SK-N-MC (cell line): ENCODE measurements at regions not wholly inside any gene's neighbourhood (a gene's known extent, or its start where the extent isn't known, plus 50 kb on each side); places are given as distances from the start of the nearest gene placed in this dataset.
A peak's percentile ranks its signal among the peaks of the same experiment; 100 is the strongest.

Experiments used
- DNase-seq: peaks from one replicate; pipeline ENCODE4 v3.0.0-alpha.2; 2011; ENCODE audit warnings: low read depth, low spot score
- H3K27ac ChIP-seq: fragments of 200-600 bp; sonication (generic); 2 replicates; pipeline ENCODE4 v1.5.1; 2016; ENCODE audit warnings: mixed run types
- H3K36me3 ChIP-seq: fragments of 200-600 bp; sonication (generic); 2 replicates; pipeline ENCODE4 v1.6.1; 2017; ENCODE audit warnings: antibody characterized with exemption, low read length, mixed read lengths; ENCODE audit not compliant: insufficient read depth
- H3K4me3 ChIP-seq: fragments of 200-600 bp; sonication (generic); 2 replicates; pipeline ENCODE4 v1.5.1; 2016
- H3K9ac ChIP-seq: fragments of 200-600 bp; sonication (generic); 2 replicates; pipeline ENCODE4 v1.8.0; 2017; ENCODE audit warnings: mixed run types, mixed read lengths; ENCODE audit not compliant: insufficient read length
- H3K9me3 ChIP-seq: fragments of 200-600 bp; sonication (generic); 2 replicates; pipeline ENCODE4 v1.6.1; 2017; ENCODE audit warnings: low read depth, mild to moderate bottlenecking, antibody characterized with exemption, low read length, moderate library complexity, mixed read lengths
- EZH2 ChIP-seq: fragments of 200-600 bp; sonication (generic); IDR thresholded peaks from one replicate; pipeline ENCODE4 v1.6.1; 2017; ENCODE audit warnings: antibody characterized with exemption
- FOXP2 ChIP-seq: optimal IDR thresholded peaks from 2 replicates; pipeline ENCODE3; 2011; ENCODE audit warnings: mild to moderate bottlenecking, moderate library complexity; ENCODE audit not compliant: insufficient read depth; ENCODE audit errors: extremely low read length, control extremely low read depth
- POLR2AphosphoS5 ChIP-seq: IDR thresholded peaks from 2 replicates; pipeline ENCODE4 v1.6.1; 2012; ENCODE audit warnings: mild to moderate bottlenecking, low read depth, low read length, borderline replicate concordance

GRCh38 chr7:115883629-115884028 lies 146.9 kb downstream of the TFEC start:
- H3K9ac ChIP-seq = no peak overlapping the region
- H3K4me3 ChIP-seq = no peak overlapping the region
- TF ChIP-seq POLR2AphosphoS5 (no peak), FOXP2 (no peak), EZH2 (no peak)
- no peak for DNase-seq
- no peak overlapping the region for H3K27ac ChIP-seq
- no peaks in the 10 kb centered on the region for H3K36me3 ChIP-seq
- H3K9me3 ChIP-seq = no peaks in the 10 kb centered on the region

GRCh38 chr7:115881476-115881875 lies 149.1 kb downstream of the TFEC start:
- TF ChIP-seq FOXP2 (no peak), POLR2AphosphoS5 (no peak)
- Histone ChIP-seq H3K4me3 (no peak overlapping the region), H3K27ac (no peak overlapping the region), H3K9ac (no peak overlapping the region), H3K36me3 (no peaks in the 10 kb centered on the region), H3K9me3 (no peaks in the 10 kb centered on the region)
- no peak for DNase-seq

GRCh38 chr7:115879171-115879570 lies 151.4 kb downstream of the TFEC start:
- Histone ChIP-seq H3K9me3 (no peaks in the 10 kb centered on the region), H3K27ac (no peak overlapping the region), H3K9ac (no peak overlapping the region), H3K4me3 (no peak overlapping the region), H3K36me3 (no peaks in the 10 kb centered on the region)
- DNase-seq = no peak
- TF ChIP-seq POLR2AphosphoS5 (no peak), FOXP2 (no peak), EZH2 (no peak)

- no peak for DNase-seq
- no peaks in the 10 kb centered on the region for H3K9me3 ChIP-seq
These were observed 160.8 kb downstream of the TFEC start for GRCh38 chr7:115869801-115870200.

GRCh38 chr7:115869190-115869589 lies 161.4 kb downstream of the TFEC start:
- Histone ChIP-seq H3K36me3 (no peaks in the 10 kb centered on the region), H3K4me3 (no peak overlapping the region), H3K27ac (peak overlapping the region; percentile 57; the same call in 1 of the 2 replicates), H3K9me3 (no peaks in the 10 kb centered on the region), H3K9ac (no peak overlapping the region)
- DNase-seq = no peak
- TF ChIP-seq POLR2AphosphoS5 (no peak), EZH2 (no peak), FOXP2 (no peak)

More at GRCh38 chr7:115869801-115870200, 160.8 kb downstream of the TFEC start:
- H3K27ac ChIP-seq = peak overlapping the region; percentile 57; the same call in 1 of the 2 replicates
- TF ChIP-seq POLR2AphosphoS5 = no peak
- no peak for TF ChIP-seq EZH2
- no peak for TF ChIP-seq FOXP2
- H3K9ac ChIP-seq = no peak overlapping the region
- H3K36me3 ChIP-seq = no peaks in the 10 kb centered on the region
- no peak overlapping the region for H3K4me3 ChIP-seq

GRCh38 chr7:115868369-115868768 lies 162.2 kb downstream of the TFEC start:
- no peak for DNase-seq
- Histone ChIP-seq H3K36me3 (no peaks in the 10 kb centered on the region), H3K9me3 (no peaks in the 10 kb centered on the region), H3K27ac (no peak overlapping the region), H3K9ac (no peak overlapping the region), H3K4me3 (no peak overlapping the region)
- TF ChIP-seq POLR2AphosphoS5 = no peak
- TF ChIP-seq FOXP2 = no peak
- TF ChIP-seq EZH2 = no peak

GRCh38 chr7:115864082-115864481 lies 166.5 kb downstream of the TFEC start:
- H3K36me3 ChIP-seq = no peaks in the 10 kb centered on the region
- no peak overlapping the region for H3K27ac ChIP-seq
- TF ChIP-seq EZH2 = no peak
- TF ChIP-seq FOXP2 = no peak
- TF ChIP-seq POLR2AphosphoS5 = no peak
- H3K9me3 ChIP-seq = no peaks in the 10 kb centered on the region
- DNase-seq = no peak
- H3K4me3 ChIP-seq = no peak overlapping the region
- no peak overlapping the region for H3K9ac ChIP-seq

- Histone ChIP-seq H3K36me3 (no peaks in the 10 kb centered on the region), H3K27ac (no peak overlapping the region), H3K4me3 (no peak overlapping the region), H3K9ac (no peak overlapping the region), H3K9me3 (no peaks in the 10 kb centered on the region; the same call in 1 of the 2 replicates)
- TF ChIP-seq EZH2 (no peak), FOXP2 (no peak), POLR2AphosphoS5 (no peak)
- DNase-seq = peak; percentile 90
These were observed 179.3 kb downstream of the TFEC start for GRCh38 chr7:115851291-115851690.

- no peak overlapping the region for H3K9ac ChIP-seq
- peak overlapping the region; percentile 22; the same call in 1 of the 2 replicates for H3K27ac ChIP-seq
- H3K9me3 ChIP-seq = no peaks in the 10 kb centered on the region
- DNase-seq = no peak
- TF ChIP-seq EZH2 = no peak
- no peak for TF ChIP-seq FOXP2
- TF ChIP-seq POLR2AphosphoS5 = no peak
- no peak overlapping the region for H3K4me3 ChIP-seq
- H3K36me3 ChIP-seq = no peaks in the 10 kb centered on the region
These were observed 179.8 kb downstream of the TFEC start for GRCh38 chr7:115850774-115851173.

GRCh38 chr7:115844857-115845256 lies 185.7 kb downstream of the TFEC start:
- Histone ChIP-seq H3K4me3 (no peak overlapping the region), H3K9ac (no peak overlapping the region), H3K27ac (no peak overlapping the region), H3K36me3 (no peaks in the 10 kb centered on the region), H3K9me3 (no peaks in the 10 kb centered on the region)
- TF ChIP-seq EZH2 (no peak), FOXP2 (no peak), POLR2AphosphoS5 (no peak)
- DNase-seq = no peak
